HCT116 (cell line): ENCODE measurements at regions not wholly inside any gene's neighbourhood (a gene's known extent, or its start where the extent isn't known, plus 50 kb on each side); places are given as distances from the start of the nearest gene placed in this dataset.

Experiments used
- MAX ChIP-seq: IDR thresholded peaks from 2 replicates; pipeline ENCODE4 v1.6.1; 2012
- POLR2AphosphoS5 ChIP-seq: IDR thresholded peaks from 2 replicates; pipeline ENCODE4 v1.6.1; 2011; ENCODE audit warnings: mild to moderate bottlenecking, low read depth, low read length, moderate library complexity
- RAD21 ChIP-seq: IDR thresholded peaks from 2 replicates; pipeline ENCODE4 v1.6.1; 2012; ENCODE audit warnings: low read depth, mild to moderate bottlenecking
- YY1 ChIP-seq: IDR thresholded peaks from 2 replicates; pipeline ENCODE4 v1.6.1; 2011; ENCODE audit warnings: low read length, low read depth, moderate library complexity, mild to moderate bottlenecking; ENCODE audit not compliant: insufficient replicate concordance; ENCODE audit errors: extremely low read depth
- TF ChIP-seq, protein P1 (sequence below), 3 experiments: fragments of 200-600 bp in 1 of 3; sonication (generic) in 1 of 3; IDR thresholded peaks in 2 of 3; conservative IDR thresholded peaks in 1 of 3; 2 replicates each; pipeline ENCODE4 v1.5.1; 2012 to 2017; ENCODE audit warnings: low read depth in 2 of 3, low read length in 2 of 3, antibody characterized with exemption in 1 of 3, borderline replicate concordance in 1 of 3, control low read depth in 1 of 3, mild to moderate bottlenecking in 1 of 3, mixed read lengths in 1 of 3, mixed run types in 1 of 3, moderate library complexity in 1 of 3; ENCODE audit not compliant: insufficient read depth in 1 of 3

DNA sequence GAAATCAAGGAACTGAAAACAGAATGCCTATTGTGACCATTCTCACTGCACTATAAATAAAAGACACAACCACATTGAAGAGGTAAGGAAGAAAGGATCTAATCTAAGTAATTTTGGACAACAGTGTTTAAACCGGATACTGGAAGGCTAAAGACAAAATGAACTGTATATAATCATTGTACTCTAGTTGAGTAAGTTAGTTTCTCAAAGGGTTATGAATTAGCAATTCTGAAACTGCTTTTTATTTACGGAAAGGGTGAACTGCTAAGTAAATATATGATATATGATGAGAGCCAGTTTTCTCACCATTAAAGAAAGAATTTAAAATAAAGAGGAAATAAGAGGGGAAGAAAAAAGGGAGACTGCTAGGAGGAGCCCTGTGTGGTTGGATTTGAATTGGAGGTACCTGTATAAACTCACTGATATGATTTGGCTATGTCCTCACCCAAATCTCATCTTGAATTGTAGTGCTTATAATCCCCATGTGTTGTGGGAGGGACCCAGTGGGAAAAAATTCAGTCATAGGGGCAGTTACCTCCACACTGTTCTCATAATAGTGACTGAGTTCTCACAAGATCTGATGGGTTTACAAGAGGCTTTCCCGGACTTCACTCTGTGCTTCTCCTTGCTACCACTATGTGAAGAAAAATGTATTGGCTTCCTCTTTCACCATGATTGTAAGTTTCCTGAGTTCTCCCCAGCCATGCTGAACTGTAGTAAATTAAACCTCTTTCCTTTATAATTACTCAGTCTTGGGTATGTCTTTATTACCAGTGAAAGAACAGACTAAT is 607.7 kb downstream of the PYDC2 start:
- TF ChIP-seq, protein P1, sequence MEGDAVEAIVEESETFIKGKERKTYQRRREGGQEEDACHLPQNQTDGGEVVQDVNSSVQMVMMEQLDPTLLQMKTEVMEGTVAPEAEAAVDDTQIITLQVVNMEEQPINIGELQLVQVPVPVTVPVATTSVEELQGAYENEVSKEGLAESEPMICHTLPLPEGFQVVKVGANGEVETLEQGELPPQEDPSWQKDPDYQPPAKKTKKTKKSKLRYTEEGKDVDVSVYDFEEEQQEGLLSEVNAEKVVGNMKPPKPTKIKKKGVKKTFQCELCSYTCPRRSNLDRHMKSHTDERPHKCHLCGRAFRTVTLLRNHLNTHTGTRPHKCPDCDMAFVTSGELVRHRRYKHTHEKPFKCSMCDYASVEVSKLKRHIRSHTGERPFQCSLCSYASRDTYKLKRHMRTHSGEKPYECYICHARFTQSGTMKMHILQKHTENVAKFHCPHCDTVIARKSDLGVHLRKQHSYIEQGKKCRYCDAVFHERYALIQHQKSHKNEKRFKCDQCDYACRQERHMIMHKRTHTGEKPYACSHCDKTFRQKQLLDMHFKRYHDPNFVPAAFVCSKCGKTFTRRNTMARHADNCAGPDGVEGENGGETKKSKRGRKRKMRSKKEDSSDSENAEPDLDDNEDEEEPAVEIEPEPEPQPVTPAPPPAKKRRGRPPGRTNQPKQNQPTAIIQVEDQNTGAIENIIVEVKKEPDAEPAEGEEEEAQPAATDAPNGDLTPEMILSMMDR (IDR thresholded peaks at IDR 0.05 in 2 of 3, conservative IDR thresholded peaks at IDR 0.05 in 1 of 3; ENCODE audit: borderline replicate concordance in 1 of 3, insufficient read depth in 1 of 3, low read depth in 2 of 3, low read length in 2 of 3): no peak
- no peak for TF ChIP-seq YY1
- TF ChIP-seq MAX: no peak
- TF ChIP-seq POLR2AphosphoS5: no peak
- no peak for TF ChIP-seq RAD21
